BLaER1 (cell line): ENCODE measurements at regions not wholly inside any gene's neighbourhood (a gene's known extent, or its start where the extent isn't known, plus 50 kb on each side); places are given as distances from the start of the nearest gene placed in this dataset.

Source experiments
- H3K27ac ChIP-seq: shearing (Covaris generic); formaldehyde crosslinking; 2 replicates; pipeline ENCODE4 v1.8.1; 2022
- H3K27me3 ChIP-seq: shearing (Covaris generic); formaldehyde crosslinking; 2 replicates; pipeline ENCODE4 v1.8.1; 2022
- H3K36me3 ChIP-seq: shearing (Covaris generic); formaldehyde crosslinking; 2 replicates; pipeline ENCODE4 v1.8.1; 2022
- H3K4me1 ChIP-seq: shearing (Covaris generic); formaldehyde crosslinking; 2 replicates; pipeline ENCODE4 v1.8.1; 2022
- H3K4me2 ChIP-seq: shearing (Covaris generic); formaldehyde crosslinking; 2 replicates; pipeline ENCODE4 v1.8.1; 2022
- H3K4me3 ChIP-seq: shearing (Covaris generic); formaldehyde crosslinking; 2 replicates; pipeline ENCODE4 v1.8.1; 2022
- H3K9ac ChIP-seq: shearing (Covaris generic); formaldehyde crosslinking; 2 replicates; pipeline ENCODE4 v1.8.1; 2022
- H3K9me3 ChIP-seq: shearing (Covaris generic); formaldehyde crosslinking; 2 replicates; pipeline ENCODE4 v1.8.1; 2022
- H4K20me1 ChIP-seq: shearing (Covaris generic); formaldehyde crosslinking; 2 replicates; pipeline ENCODE4 v1.8.1; 2022
- Cebpa-rat ChIP-seq: shearing (Covaris generic); IDR thresholded peaks from 2 replicates; pipeline ENCODE4 v1.8.1; 2022

DNA sequence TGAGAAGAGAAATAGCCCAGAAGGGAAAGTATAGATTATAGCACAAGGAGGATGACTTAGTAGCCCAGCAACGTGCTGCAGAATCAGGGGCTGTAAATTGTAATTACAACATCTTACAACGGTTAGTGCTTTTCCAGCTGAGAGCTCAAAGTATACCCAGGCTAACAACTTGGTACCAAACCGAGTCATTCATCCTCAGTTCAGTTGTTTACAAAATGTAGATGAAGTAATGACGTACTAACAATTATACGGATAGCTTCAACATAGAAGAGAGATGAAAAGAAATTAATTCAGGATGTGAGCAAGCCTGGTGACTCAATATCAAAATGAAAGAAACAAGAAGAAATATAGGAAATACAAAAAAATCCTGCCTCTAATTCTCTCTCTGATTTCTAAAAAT lies 99.2 kb downstream of the DYNAP start:
- Histone ChIP-seq H3K36me3 (no peaks in the 10 kb centered on the region), H4K20me1 (no peaks in the 10 kb centered on the region), H3K9me3 (peaks cover 4% of the 10 kb centered on the region; the same call in 1 of the 2 replicates), H3K27me3 (no peaks in the 10 kb centered on the region), H3K9ac (no peak overlapping the region), H3K27ac (no peak overlapping the region), H3K4me2 (no peak overlapping the region), H3K4me3 (no peak overlapping the region), H3K4me1 (peaks cover 18% of the 10 kb centered on the region)
- no peak for TF ChIP-seq Cebpa-rat

DNA sequence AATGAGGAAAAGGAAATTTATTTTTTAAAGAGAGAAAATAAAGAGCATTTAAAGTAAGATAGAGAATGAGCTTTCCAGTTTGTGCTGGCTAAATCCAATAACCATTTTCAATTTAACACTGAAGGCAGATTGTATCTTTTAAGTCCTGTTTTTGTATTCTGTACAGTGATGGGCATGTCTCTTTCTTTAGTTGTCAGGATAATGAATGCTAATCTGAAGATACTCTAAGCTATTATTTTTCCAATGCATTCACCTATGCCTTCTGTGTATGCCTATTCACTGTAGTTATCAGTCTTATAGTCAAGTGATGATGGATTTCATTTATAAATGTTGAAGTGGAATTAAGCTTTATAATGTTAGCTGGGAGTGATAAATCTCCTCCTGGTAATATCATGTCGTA lies 101.4 kb downstream of the DYNAP start:
- no peak overlapping the region for H3K9ac ChIP-seq
- peaks cover 13% of the 10 kb centered on the region for H3K4me1 ChIP-seq
- H3K36me3 ChIP-seq, result no peaks in the 10 kb centered on the region
- no peaks in the 10 kb centered on the region for H4K20me1 ChIP-seq
- peaks cover 12% of the 10 kb centered on the region; the same call in 1 of the 2 replicates for H3K9me3 ChIP-seq
- no peak overlapping the region for H3K4me3 ChIP-seq
- no peak for TF ChIP-seq Cebpa-rat
- no peak overlapping the region for H3K27ac ChIP-seq
- no peak overlapping the region for H3K4me2 ChIP-seq
- no peaks in the 10 kb centered on the region for H3K27me3 ChIP-seq

DNA sequence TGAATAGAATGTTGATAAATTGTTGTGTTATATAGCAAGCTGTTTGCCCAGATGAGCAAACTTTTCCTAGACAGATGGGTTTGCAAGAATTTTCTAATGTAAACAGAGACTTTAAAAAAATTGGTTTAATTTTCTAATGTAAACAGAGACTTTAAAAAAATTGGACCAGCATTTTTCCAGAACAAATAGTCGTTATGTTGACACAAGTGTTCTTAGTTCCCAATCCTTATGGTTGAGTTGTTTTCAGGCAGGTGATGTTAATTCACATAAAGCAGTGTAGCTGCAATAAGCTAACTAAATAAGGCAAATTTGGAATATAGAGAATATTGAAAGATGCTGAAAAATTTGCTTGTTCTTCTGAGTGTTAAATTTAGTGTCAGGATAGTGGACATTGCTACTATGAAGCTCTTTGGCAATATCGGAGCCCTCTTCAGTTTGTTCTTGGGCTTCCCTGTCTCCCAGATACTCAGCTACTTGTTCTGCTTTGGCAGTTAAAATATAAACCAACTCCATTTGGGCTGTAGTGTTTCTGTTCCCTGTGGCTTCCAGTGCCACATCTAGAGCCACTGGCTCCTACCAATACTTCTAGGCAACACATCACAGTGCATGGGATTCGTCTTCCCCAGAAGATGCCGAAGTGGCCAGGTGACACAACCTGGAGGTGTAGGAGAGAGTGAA lies 105.7 kb downstream of the DYNAP start:
- Histone ChIP-seq H3K4me2 (no peak overlapping the region), H3K4me3 (no peak overlapping the region)

DNA sequence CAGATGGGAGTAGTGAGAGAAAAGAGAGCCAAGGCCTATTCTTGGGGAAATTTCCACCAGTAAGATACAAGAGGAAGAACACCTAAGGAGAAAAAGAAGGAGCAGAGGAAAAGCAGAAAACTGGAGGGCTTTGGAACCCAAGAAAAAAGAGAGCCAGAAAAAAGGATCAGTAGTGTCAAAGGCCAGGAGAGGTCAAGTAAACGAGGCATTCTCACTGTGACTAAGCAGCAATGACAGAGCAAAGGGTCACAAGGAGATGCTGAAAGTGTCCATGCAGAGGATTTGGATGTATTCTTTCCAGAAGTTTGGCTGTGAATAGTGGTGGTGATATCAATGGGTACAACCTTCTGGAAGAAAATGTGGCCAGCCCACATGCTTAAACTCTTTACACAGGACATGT lies 109.5 kb downstream of the DYNAP start:
- H3K9ac ChIP-seq, result no peak overlapping the region
- TF ChIP-seq Cebpa-rat, result no peak
- H3K4me3 ChIP-seq, result no peak overlapping the region
- no peak overlapping the region for H3K27ac ChIP-seq
- H3K4me1 ChIP-seq, result no peaks in the 10 kb centered on the region
- no peaks in the 10 kb centered on the region for H3K27me3 ChIP-seq
- no peak overlapping the region for H3K4me2 ChIP-seq
- H3K9me3 ChIP-seq, result peaks cover 3% of the 10 kb centered on the region; the same call in 1 of the 2 replicates
- H3K36me3 ChIP-seq, result no peaks in the 10 kb centered on the region
- no peaks in the 10 kb centered on the region for H4K20me1 ChIP-seq

More for the DNA sequence above, 105.7 kb downstream of the DYNAP start:
- H4K20me1 ChIP-seq, result no peaks in the 10 kb centered on the region
- H3K27ac ChIP-seq, result no peak overlapping the region
- peaks cover 12% of the 10 kb centered on the region; the same call in 1 of the 2 replicates for H3K9me3 ChIP-seq
- H3K27me3 ChIP-seq, result no peaks in the 10 kb centered on the region
- H3K36me3 ChIP-seq, result no peaks in the 10 kb centered on the region
- H3K4me1 ChIP-seq, result peaks cover 13% of the 10 kb centered on the region
- TF ChIP-seq Cebpa-rat, result no peak
- no peak overlapping the region for H3K9ac ChIP-seq

DNA sequence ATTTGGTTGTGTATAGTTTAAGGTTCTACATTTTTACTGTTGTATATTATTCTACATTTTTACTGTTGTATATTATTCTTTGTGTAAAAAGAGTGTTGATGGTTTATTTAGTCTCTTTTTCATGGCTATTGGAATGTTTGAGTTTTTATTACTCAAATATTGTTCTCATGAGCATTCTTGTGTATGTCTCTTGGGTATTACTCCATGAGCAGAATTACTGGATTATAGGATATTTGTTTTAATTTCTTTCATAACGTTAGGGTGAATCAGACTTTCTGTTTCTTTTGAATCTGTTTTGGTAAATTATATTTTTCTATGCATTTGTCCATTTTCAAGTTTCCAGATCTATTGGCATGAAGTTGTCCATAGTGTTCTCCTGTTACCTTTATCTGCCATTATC lies 111.6 kb downstream of the DYNAP start:
- Histone ChIP-seq H3K4me1 (no peaks in the 10 kb centered on the region), H3K27ac (no peak overlapping the region), H3K9ac (no peak overlapping the region), H3K36me3 (no peaks in the 10 kb centered on the region), H3K9me3 (peaks cover 7% of the 10 kb centered on the region; the same call in 1 of the 2 replicates), H3K4me3 (no peak overlapping the region), H4K20me1 (no peaks in the 10 kb centered on the region), H3K27me3 (no peaks in the 10 kb centered on the region), H3K4me2 (no peak overlapping the region)
- no peak for TF ChIP-seq Cebpa-rat

DNA sequence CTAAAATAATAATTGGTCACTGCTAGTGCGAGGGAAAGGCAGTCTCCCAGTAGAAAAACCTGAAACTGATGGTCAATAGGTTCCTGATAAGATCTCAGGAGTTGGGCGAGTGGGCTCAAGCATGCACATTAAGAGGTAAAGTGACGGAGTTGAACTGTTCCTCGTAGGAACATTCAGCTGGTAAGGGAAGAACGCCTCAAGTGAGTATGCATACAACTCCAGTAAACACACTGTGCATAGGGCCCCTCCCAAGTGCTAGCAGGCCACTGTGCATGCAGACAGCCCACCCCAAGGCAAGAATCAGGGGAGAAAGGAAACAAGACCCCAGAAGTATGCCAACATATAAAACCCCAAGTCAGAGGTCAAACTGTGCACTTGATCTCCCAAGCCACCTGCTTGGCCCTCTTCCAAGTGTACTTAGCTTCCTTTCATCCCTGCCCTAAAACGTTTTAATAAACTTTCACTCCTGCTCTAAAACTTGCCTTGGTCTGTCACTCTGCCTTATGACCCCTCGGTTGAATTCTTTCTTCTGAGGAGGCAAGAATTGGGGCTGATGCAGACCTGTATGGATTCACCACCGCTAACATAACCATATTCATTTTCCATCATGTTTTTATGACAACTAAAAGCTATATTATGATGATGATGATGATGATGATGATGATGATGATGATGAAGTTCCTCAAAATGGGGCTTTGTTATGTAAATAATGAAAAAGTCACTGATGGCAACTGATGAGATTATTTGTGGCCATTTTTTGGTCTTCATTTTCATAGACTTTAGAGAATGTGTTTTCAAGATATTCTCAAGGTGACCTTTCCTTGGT lies 118.0 kb upstream of the RAB27B start:
- H3K9ac ChIP-seq, result no peak overlapping the region
- peaks cover 11% of the 10 kb centered on the region; the same call in 1 of the 2 replicates for H3K9me3 ChIP-seq
- peaks cover 19% of the 10 kb centered on the region for H3K4me1 ChIP-seq
- H3K4me3 ChIP-seq, result no peak overlapping the region
- TF ChIP-seq Cebpa-rat, result no peak
- H3K36me3 ChIP-seq, result no peaks in the 10 kb centered on the region
- no peak overlapping the region; the same call in 1 of the 2 replicates for H3K4me2 ChIP-seq
- H4K20me1 ChIP-seq, result no peaks in the 10 kb centered on the region
- H3K27me3 ChIP-seq, result no peaks in the 10 kb centered on the region
- no peak overlapping the region for H3K27ac ChIP-seq

DNA sequence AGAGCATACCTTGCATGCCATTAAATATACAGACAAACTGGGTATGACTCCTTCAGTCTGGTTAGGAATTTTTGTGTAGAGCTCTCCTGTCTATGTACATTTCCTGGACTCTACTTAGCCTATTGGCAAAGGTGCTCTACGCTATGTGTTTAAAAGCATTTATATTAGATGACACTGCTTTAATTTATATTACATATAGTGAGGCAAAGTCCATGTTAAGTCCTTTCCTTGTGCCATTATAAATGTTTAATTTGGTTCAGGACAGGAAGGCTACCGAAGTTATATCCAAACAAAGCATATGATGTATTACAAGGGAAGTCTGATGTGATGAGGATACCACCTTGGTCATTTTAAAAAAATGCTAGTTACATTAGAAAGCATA lies 117.4 kb upstream of the RAB27B start:
- Histone ChIP-seq H4K20me1 (no peaks in the 10 kb centered on the region), H3K27me3 (no peaks in the 10 kb centered on the region), H3K36me3 (no peaks in the 10 kb centered on the region), H3K4me1 (peaks cover 19% of the 10 kb centered on the region), H3K9me3 (peaks cover 11% of the 10 kb centered on the region; the same call in 1 of the 2 replicates), H3K4me2 (no peak overlapping the region), H3K4me3 (no peak overlapping the region), H3K27ac (no peak overlapping the region), H3K9ac (no peak overlapping the region)
- TF ChIP-seq Cebpa-rat, result no peak

DNA sequence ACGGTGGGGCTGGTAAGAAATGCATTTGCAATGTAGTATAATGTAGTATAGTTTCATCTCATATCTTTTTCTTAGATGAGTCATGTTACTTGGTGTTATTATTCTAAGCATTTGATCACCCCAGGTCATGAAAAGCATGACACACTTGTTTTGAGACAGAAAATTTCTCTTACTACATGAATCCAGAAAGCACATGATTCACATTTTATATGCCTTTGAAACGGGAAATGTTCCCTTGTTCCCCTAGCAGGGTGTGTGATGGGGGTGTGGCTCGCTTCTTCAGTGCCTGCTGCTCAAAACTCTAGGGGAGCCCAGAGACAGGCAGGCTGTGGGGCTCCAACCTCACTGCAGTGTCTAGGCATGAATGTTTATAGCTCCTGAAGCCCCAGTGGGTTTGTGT lies 116.0 kb upstream of the RAB27B start:
- Histone ChIP-seq H3K4me1 (peaks cover 26% of the 10 kb centered on the region), H3K4me3 (no peak overlapping the region), H4K20me1 (no peaks in the 10 kb centered on the region), H3K36me3 (no peaks in the 10 kb centered on the region), H3K27me3 (no peaks in the 10 kb centered on the region), H3K9ac (no peak overlapping the region), H3K4me2 (no peak overlapping the region), H3K27ac (no peak overlapping the region), H3K9me3 (peaks cover 7% of the 10 kb centered on the region; the same call in 1 of the 2 replicates)
- no peak for TF ChIP-seq Cebpa-rat

DNA sequence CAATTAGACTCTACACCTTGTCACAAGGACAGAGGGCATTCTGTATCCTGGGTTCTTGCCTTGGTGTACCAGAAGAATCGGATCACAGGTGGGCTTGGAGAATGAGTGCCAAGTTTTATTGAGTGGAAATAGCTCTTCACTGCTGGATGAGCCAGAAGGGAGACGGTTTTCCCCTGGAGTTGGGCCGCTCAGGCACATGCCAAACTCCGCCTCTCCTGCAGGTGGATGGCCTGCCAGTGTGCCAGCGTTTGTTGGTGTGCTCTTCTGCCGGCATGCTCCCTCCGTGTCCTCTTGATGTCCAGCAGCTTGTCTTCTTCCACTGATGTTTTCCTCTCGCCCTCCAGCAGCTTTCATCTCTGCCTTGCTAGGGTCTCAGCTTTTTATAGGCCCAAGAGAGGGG lies 115.5 kb upstream of the RAB27B start:
- H3K9me3 ChIP-seq, result 0 out of 2 replicates have a peak, but pooled peaks cover 3% of the 10 kb centered on the region
- no peak for TF ChIP-seq Cebpa-rat
- H3K4me2 ChIP-seq, result no peak overlapping the region
- H3K27me3 ChIP-seq, result no peaks in the 10 kb centered on the region
- no peak overlapping the region for H3K27ac ChIP-seq
- no peaks in the 10 kb centered on the region for H4K20me1 ChIP-seq
- peaks cover 31% of the 10 kb centered on the region for H3K4me1 ChIP-seq
- H3K9ac ChIP-seq, result no peak overlapping the region
- no peak overlapping the region for H3K4me3 ChIP-seq
- H3K36me3 ChIP-seq, result no peaks in the 10 kb centered on the region

DNA sequence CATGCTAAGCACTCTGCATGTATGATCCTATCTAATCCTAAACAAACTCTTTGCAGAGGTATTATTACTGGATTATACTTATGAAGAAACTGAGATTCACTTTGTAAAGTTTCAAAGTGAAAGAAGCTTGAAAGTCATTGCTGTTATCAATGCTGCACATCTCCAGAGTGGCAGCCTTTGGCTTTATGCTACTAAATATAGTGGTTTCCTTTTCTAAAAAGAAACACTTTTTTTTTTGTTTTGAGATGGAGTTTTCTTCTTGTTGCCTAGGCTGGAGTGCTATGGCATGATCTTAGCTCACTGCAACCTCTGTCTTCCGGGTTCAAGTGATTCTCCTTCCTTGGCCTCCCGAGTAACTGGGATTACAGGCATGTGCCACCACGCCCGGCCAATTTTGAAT lies 114.9 kb upstream of the RAB27B start:
- no peak overlapping the region for H3K9ac ChIP-seq
- peaks cover 35% of the 10 kb centered on the region for H3K4me1 ChIP-seq
- H3K27ac ChIP-seq, result no peak overlapping the region
- no peak overlapping the region for H3K4me3 ChIP-seq
- H3K4me2 ChIP-seq, result 0 out of 2 replicates have a peak overlapping the region, but pooled peaks have one; percentile 10
- no peaks in the 10 kb centered on the region for H4K20me1 ChIP-seq
- no peak for TF ChIP-seq Cebpa-rat
- no peaks in the 10 kb centered on the region for H3K27me3 ChIP-seq
- H3K9me3 ChIP-seq, result no peaks in the 10 kb centered on the region
- no peaks in the 10 kb centered on the region for H3K36me3 ChIP-seq
